ENCODE measurements at regions not wholly inside any gene's neighbourhood (a gene's known extent, or its start where the extent isn't known, plus 50 kb on each side); places are given as distances from the start of the nearest gene placed in this dataset.
"Not testable (repeated sequence)": the region's sequence is repeated elsewhere in the genome, so short reads cannot be mapped to it uniquely, and the experiment has no call there.

GRCh38 chr6:93858213-93858612 is 438.9 kb upstream of the EPHA7 start:
- DNase-seq (ENCODE audit: extremely low read depth, low read depth, low spot score) = no peak

GRCh38 chr6:93849857-93850256 is 430.5 kb upstream of the EPHA7 start:
- DNase-seq (ENCODE audit: extremely low read depth, low read depth, low spot score) = no peak

- no peak for DNase-seq (ENCODE audit: extremely low read depth, low read depth, low spot score)
Measured at GRCh38 chr6:93848031-93848742, 428.8 kb upstream of the EPHA7 start.

GRCh38 chr6:93842178-93842577 is 422.8 kb upstream of the EPHA7 start:
- no peak for DNase-seq (ENCODE audit: extremely low read depth, low read depth, low spot score)

GRCh38 chr6:93835451-93836145 is 416.2 kb upstream of the EPHA7 start:
- not testable (repeated sequence) for DNase-seq (ENCODE audit: extremely low read depth, low read depth, low spot score)

GRCh38 chr6:93835026-93835425 is 415.7 kb upstream of the EPHA7 start:
- DNase-seq (ENCODE audit: extremely low read depth, low read depth, low spot score) = not testable (repeated sequence)

- DNase-seq (ENCODE audit: extremely low read depth, low read depth, low spot score) = not testable (repeated sequence)
Measured at GRCh38 chr6:93833326-93833725, 414.0 kb upstream of the EPHA7 start.

GRCh38 chr6:93829757-93830156 is 410.4 kb upstream of the EPHA7 start:
- not testable (repeated sequence) for DNase-seq (ENCODE audit: extremely low read depth, low read depth, low spot score)

- DNase-seq (ENCODE audit: extremely low read depth, low read depth, low spot score) = no peak
Measured at GRCh38 chr6:93829009-93829408, 409.6 kb upstream of the EPHA7 start.

- DNase-seq (ENCODE audit: extremely low read depth, low read depth, low spot score) = no peak
Measured at GRCh38 chr6:93828553-93828952, 409.2 kb upstream of the EPHA7 start.

GRCh38 chr6:93827728-93828127 is 408.4 kb upstream of the EPHA7 start:
- DNase-seq (ENCODE audit: extremely low read depth, low read depth, low spot score) = no peak

- no peak for DNase-seq (ENCODE audit: extremely low read depth, low read depth, low spot score)
Measured at GRCh38 chr6:93825950-93826349, 406.6 kb upstream of the EPHA7 start.

- no peak for DNase-seq (ENCODE audit: extremely low read depth, low read depth, low spot score)
Measured at GRCh38 chr6:93823489-93823888, 404.1 kb upstream of the EPHA7 start.

GRCh38 chr6:93822434-93823265 is 403.3 kb upstream of the EPHA7 start:
- DNase-seq (ENCODE audit: extremely low read depth, low read depth, low spot score) = no peak

GRCh38 chr6:93821953-93822352 is 402.6 kb upstream of the EPHA7 start:
- DNase-seq (ENCODE audit: extremely low read depth, low read depth, low spot score) = no peak

GRCh38 chr6:93820465-93821082 is 401.2 kb upstream of the EPHA7 start:
- DNase-seq (ENCODE audit: extremely low read depth, low read depth, low spot score) = no peak

- no peak for DNase-seq (ENCODE audit: extremely low read depth, low read depth, low spot score)
Measured at GRCh38 chr6:93819189-93819588, 399.8 kb upstream of the EPHA7 start.

- no peak for DNase-seq (ENCODE audit: extremely low read depth, low read depth, low spot score)
Measured at GRCh38 chr6:93817937-93818336, 398.6 kb upstream of the EPHA7 start.

- no peak for DNase-seq (ENCODE audit: extremely low read depth, low read depth, low spot score)
Measured at GRCh38 chr6:93806409-93807270, 387.3 kb upstream of the EPHA7 start.

Data from glomerular endothelial cell (primary cell).